Retinal pigment epithelial cell (primary cell): ENCODE measurements at regions not wholly inside any gene's neighbourhood (a gene's known extent, or its start where the extent isn't known, plus 50 kb on each side); places are given as distances from the start of the nearest gene placed in this dataset.

Experiments used
- DNase-seq: peaks from one replicate; pipeline ENCODE4 v3.0.0-alpha.2; 2010; ENCODE audit warnings: low read depth
- H3K4me3 ChIP-seq: 2 replicates; pipeline ENCODE4 v1.5.1; 2011; ENCODE audit warnings: mild to moderate bottlenecking, low read length, control low read depth, moderate library complexity
- TF ChIP-seq, protein P1 (sequence below): conservative IDR thresholded peaks from 2 replicates; pipeline ENCODE4 v1.5.1; 2011; ENCODE audit warnings: low read depth, low read length, control low read depth, inconsistent platforms

DNA sequence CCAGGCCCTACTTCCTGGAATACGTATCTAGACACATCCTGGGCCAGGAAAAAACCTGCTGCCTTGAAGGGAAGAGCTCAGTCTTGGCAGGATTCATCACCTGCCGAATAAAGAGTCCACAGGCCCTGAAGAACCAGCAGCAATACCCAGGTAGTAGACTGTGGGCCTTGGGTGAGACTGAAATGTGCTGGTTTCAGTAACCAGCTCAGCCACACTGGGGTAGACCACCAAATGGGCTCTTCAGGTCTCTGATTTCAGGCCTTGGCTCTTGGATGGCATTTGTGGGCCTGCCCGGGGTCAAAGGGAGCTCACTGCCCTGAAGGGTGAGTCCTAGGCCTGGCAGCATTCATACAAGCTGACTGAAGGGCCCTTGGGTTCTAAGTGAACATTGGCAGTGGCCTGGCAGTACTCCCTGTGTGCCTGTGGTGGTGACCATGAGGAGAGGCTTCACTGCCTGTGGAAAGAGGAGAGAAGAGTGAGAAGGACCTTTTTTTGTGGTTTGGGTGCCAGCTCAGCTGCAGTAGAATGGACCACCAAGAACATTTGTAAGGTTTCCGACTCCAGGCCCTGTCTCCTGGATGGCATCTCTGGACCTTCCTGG is 175.1 kb downstream of the ANKRD30B start:
- TF ChIP-seq, protein P1, sequence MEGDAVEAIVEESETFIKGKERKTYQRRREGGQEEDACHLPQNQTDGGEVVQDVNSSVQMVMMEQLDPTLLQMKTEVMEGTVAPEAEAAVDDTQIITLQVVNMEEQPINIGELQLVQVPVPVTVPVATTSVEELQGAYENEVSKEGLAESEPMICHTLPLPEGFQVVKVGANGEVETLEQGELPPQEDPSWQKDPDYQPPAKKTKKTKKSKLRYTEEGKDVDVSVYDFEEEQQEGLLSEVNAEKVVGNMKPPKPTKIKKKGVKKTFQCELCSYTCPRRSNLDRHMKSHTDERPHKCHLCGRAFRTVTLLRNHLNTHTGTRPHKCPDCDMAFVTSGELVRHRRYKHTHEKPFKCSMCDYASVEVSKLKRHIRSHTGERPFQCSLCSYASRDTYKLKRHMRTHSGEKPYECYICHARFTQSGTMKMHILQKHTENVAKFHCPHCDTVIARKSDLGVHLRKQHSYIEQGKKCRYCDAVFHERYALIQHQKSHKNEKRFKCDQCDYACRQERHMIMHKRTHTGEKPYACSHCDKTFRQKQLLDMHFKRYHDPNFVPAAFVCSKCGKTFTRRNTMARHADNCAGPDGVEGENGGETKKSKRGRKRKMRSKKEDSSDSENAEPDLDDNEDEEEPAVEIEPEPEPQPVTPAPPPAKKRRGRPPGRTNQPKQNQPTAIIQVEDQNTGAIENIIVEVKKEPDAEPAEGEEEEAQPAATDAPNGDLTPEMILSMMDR, result no peak
- DNase-seq, result no peak
- no peak overlapping the region for H3K4me3 ChIP-seq

DNA sequence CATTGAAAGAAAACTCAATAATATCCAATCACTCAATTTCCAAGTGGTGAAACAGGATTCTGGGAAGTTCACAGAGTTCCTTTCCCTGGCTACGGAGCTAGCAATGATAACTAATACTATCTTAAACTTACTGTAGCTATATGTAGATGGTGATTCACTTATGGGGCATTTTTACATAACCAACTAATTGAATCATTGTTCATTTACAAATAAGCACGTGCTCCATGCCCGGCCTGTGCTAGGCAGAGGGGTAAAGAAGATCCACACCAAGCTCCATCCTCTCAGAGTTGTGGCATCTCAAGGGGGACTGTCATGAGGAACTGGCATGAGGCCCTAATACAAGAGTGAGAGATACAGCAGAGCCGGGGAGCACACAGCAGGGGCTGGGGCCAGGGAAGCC is 176.3 kb downstream of the ANKRD30B start:
- no peak overlapping the region for H3K4me3 ChIP-seq
- TF ChIP-seq, protein P1, result no peak
- no peak for DNase-seq

DNA sequence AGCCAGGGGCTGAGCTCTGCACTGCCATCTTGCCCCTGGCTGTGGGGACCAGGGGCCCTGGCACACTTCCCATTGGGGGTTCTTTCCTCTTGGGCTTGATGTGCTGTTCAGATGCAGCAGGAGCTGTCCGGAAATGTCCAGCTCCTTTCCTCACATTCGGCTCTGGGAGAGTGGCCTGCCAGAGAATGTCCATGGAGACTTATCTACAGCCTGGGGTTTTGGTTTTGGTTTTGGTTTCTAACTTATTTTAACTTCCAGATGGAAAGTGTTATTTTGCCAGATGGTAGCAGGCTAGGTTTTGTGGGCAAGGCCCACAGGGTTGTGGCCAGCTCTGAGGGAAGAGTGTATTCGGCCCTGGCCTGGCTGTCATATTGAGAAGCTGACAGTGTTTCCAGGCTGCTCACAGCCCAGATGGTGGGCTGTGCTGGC is 177.3 kb downstream of the ANKRD30B start:
- DNase-seq, result no peak
- no peak overlapping the region for H3K4me3 ChIP-seq
- TF ChIP-seq, protein P1, result no peak

DNA sequence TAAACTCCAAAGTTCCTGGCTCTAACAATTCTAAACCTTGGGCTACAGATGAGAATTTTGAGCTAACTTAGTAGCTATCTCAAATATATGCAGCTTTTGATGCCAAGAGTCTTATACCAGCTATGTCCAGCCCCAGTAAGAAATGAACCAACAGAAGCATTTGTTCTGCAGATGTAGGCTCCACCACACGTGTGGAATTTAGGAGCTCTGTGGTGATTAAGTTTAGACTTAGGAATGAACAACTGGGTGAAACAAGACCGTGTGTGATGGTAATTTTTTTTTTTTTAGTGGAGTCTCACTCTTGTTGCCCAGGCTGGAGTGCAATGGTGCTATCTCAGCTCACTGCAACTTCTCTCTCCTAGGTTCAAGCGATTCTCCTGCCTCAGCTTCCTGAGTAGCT is 179.7 kb downstream of the ANKRD30B start:
- no peak overlapping the region for H3K4me3 ChIP-seq

DNA sequence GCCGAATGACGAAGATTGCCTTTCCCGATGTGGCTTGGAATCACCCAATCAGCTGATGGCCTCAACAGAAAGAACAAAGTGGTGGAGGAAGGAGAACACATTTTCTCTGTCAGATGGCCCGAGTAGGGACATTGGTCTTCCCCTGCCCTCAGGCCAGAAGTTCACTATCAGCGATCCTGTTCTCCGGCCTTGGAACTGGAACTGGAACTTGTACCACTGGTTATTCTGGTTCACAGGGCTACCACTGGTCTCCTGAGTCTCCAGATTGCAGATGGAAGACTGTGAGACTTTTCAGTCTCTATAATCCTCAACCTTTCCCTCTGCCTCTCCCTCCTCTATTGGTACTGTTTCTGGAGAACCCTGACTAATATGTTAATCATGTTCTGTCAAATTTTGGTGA is 180.4 kb downstream of the ANKRD30B start:
- TF ChIP-seq, protein P1, result no peak
- no peak overlapping the region for H3K4me3 ChIP-seq

More for the DNA sequence above, 179.7 kb downstream of the ANKRD30B start:
- TF ChIP-seq, protein P1, result no peak
- no peak for DNase-seq

DNA sequence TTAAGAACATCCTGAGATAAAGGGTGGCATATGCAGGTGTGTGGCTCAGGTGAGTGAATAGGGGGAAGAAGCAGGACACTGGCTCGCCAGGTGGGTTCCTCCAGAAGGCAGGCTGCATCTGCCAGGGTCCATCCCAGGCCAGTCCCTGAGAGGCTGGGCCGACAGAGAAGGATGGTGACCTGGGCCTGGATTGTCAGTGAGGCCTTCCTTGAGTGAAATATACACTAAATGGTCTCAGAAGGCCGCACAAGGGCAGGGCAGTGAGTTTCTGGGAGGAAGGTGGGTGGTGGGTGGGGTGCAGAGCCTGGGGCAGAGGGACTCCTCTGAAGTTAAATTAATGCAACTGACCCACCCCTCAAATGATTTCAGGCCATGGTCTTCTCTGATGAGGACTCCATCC is 182.1 kb downstream of the ANKRD30B start:
- DNase-seq, result no peak
- TF ChIP-seq, protein P1, result no peak
- H3K4me3 ChIP-seq, result no peak overlapping the region

More for the DNA sequence above, 180.4 kb downstream of the ANKRD30B start:
- no peak for DNase-seq

DNA sequence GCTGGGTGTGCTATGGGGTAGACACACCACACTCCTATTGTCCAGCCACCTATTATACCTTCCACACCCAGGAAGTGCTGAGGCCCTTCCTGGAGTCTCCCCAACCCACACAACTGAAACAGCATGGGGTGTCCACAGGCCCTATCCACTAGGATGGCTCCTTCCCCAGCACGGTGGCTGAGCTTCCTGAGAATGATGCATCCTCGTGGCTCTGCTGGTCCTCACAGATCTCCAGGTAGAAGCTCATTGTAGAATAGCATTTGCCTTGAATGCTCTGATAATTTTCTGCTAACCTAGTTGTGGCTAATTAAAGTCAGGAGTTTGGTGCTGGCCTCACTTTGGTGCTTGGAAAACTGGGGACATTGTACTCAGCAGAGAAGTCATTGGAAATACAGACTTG is 182.6 kb downstream of the ANKRD30B start:
- TF ChIP-seq, protein P1, result no peak
- DNase-seq, result no peak

More for the DNA sequence above, 182.6 kb downstream of the ANKRD30B start:
- H3K4me3 ChIP-seq, result no peak overlapping the region
